Nephron progenitor cell (in vitro differentiated cells): ENCODE measurements at regions not wholly inside any gene's neighbourhood (a gene's known extent, or its start where the extent isn't known, plus 50 kb on each side); places are given as distances from the start of the nearest gene placed in this dataset.
A peak's percentile ranks its signal among the peaks of the same experiment; 100 is the strongest.

ENCODE experiments used
- DNase-seq: peaks from one replicate; pipeline ENCODE4 v3.0.0; 2021
- H3K27ac Mint-ChIP-seq: 2 replicates; pipeline ENCODE4 v1.8.0; 2021; ENCODE audit warnings: mild to moderate bottlenecking, moderate library complexity, mixed read lengths
- H3K27me3 Mint-ChIP-seq: 2 replicates; pipeline ENCODE4 v1.8.0; 2021; ENCODE audit warnings: mild to moderate bottlenecking, low read depth, mixed read lengths; ENCODE audit not compliant: poor library complexity
- H3K36me3 Mint-ChIP-seq: 2 replicates; pipeline ENCODE4 v1.8.0; 2021; ENCODE audit warnings: low read depth, mixed read lengths
- H3K4me1 Mint-ChIP-seq: 2 replicates; pipeline ENCODE4 v1.8.0; 2021; ENCODE audit warnings: mixed read lengths
- H3K4me3 Mint-ChIP-seq: 2 replicates; pipeline ENCODE4 v1.8.0; 2021; ENCODE audit warnings: mild to moderate bottlenecking, moderate library complexity, mixed read lengths
- H3K9me3 Mint-ChIP-seq: 2 replicates; pipeline ENCODE4 v1.8.0; 2021; ENCODE audit warnings: mild to moderate bottlenecking, moderate library complexity, mixed read lengths
- TF ChIP-seq, protein P1 (sequence below): fragments of 200-600 bp; sonication (generic); IDR thresholded peaks from 2 replicates; pipeline ENCODE4 v1.5.0; 2021; ENCODE audit warnings: antibody characterized with exemption

DNA sequence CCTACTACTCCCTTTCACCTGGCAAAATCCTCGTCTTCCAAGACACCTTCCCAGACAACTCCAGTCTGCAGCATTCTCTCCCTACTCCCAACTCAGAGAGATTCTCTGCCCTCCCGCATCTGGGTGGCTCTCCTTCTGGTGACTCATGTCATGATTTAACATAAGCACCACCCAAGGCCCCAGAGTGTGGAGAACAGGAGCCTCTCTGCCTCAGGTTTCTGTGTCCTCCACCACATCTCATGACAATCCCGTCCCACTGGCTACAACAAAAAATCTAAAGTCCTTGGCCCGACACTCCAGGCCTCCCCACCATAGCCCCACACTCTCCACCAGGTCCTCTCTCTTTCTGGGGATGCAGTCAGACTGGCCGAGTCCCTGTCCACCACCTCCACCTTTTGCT lies 197.1 kb downstream of the BCL11A start:
- H3K27ac Mint-ChIP-seq = no peak overlapping the region
- DNase-seq = no peak
- peaks cover 42% of the 10 kb centered on the region for H3K4me1 Mint-ChIP-seq
- peaks cover 1% of the 10 kb centered on the region for H3K27me3 Mint-ChIP-seq
- TF ChIP-seq, protein P1, sequence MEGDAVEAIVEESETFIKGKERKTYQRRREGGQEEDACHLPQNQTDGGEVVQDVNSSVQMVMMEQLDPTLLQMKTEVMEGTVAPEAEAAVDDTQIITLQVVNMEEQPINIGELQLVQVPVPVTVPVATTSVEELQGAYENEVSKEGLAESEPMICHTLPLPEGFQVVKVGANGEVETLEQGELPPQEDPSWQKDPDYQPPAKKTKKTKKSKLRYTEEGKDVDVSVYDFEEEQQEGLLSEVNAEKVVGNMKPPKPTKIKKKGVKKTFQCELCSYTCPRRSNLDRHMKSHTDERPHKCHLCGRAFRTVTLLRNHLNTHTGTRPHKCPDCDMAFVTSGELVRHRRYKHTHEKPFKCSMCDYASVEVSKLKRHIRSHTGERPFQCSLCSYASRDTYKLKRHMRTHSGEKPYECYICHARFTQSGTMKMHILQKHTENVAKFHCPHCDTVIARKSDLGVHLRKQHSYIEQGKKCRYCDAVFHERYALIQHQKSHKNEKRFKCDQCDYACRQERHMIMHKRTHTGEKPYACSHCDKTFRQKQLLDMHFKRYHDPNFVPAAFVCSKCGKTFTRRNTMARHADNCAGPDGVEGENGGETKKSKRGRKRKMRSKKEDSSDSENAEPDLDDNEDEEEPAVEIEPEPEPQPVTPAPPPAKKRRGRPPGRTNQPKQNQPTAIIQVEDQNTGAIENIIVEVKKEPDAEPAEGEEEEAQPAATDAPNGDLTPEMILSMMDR = no peak
- no peaks in the 10 kb centered on the region for H3K36me3 Mint-ChIP-seq
- peaks cover 4% of the 10 kb centered on the region for H3K9me3 Mint-ChIP-seq
- no peak overlapping the region for H3K4me3 Mint-ChIP-seq

DNA sequence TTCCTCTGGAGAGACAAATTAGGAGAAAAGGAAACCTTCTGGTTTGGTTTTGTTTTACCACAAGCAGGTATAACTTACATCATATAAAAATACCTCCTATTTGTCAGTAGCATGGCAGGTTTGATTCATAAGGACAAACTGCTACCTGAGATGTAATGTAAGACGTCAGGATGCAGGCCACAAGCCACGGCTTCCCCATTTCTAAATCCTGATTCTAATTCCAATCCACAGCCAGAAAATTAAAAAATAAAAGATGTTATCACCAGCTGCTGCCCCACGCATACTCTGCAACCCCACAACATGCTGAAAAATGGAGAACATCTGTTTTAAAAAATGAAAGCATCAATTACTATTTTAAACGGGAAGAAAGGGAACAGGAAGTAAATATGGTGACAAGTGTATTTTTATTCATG lies 197.6 kb downstream of the BCL11A start:
- TF ChIP-seq, protein P1 = no peak
- no peak for DNase-seq
- no peaks in the 10 kb centered on the region for H3K36me3 Mint-ChIP-seq
- H3K27ac Mint-ChIP-seq = no peak overlapping the region
- H3K4me3 Mint-ChIP-seq = no peak overlapping the region
- H3K4me1 Mint-ChIP-seq = peaks cover 42% of the 10 kb centered on the region
- no peaks in the 10 kb centered on the region for H3K27me3 Mint-ChIP-seq
- peaks cover 4% of the 10 kb centered on the region for H3K9me3 Mint-ChIP-seq

DNA sequence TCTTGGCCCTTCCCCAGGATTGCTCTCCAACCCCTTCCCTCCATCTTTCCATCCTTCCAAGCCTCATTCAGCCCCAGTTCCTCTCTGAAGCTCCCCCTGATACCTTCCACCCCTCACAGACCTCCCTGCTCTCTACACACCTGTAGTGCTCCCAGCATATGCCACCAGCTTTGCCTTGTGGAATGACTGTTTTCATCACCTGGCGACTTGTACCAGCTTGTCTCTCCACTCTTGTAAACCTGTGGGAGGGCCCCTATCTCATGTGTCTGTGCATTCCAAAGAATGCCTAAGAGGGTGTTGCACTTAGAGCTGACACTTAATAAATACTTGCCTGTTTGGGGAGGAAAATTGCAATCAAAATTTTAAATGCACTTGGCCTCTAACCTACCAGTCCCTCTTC lies 198.7 kb downstream of the BCL11A start:
- peaks cover 42% of the 10 kb centered on the region for H3K4me1 Mint-ChIP-seq
- H3K4me3 Mint-ChIP-seq = no peak overlapping the region
- no peaks in the 10 kb centered on the region for H3K36me3 Mint-ChIP-seq
- H3K27ac Mint-ChIP-seq = peak overlapping the region; percentile 82
- DNase-seq = no peak
- H3K9me3 Mint-ChIP-seq = no peaks in the 10 kb centered on the region
- peaks cover 11% of the 10 kb centered on the region for H3K27me3 Mint-ChIP-seq
- TF ChIP-seq, protein P1 = no peak

DNA sequence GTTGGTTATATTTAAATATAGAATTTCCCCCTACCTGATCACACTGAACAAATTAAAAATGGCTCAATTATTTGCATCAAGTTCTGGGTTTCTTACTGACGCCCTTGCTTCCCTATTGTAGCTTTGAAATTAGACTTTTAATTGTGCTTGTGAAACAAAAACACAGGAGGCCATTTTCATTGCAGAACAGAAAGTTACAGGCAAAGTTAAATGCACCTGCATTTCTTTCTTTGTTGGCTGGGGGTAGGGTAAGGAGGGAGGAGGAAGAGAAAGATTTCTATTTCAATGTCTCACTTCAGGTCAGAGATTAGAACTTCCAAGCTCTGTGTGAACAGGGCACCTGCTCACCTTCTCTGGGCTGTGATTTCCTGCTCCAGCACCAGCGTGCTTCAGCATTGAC lies 199.6 kb downstream of the BCL11A start:
- DNase-seq = no peak
- Mint-ChIP-seq H3K27ac (no peak overlapping the region), H3K36me3 (no peaks in the 10 kb centered on the region), H3K9me3 (no peaks in the 10 kb centered on the region), H3K4me3 (peak overlapping the region; percentile 9), H3K27me3 (peaks cover 11% of the 10 kb centered on the region), H3K4me1 (peaks cover 35% of the 10 kb centered on the region)
- TF ChIP-seq, protein P1 = no peak

DNA sequence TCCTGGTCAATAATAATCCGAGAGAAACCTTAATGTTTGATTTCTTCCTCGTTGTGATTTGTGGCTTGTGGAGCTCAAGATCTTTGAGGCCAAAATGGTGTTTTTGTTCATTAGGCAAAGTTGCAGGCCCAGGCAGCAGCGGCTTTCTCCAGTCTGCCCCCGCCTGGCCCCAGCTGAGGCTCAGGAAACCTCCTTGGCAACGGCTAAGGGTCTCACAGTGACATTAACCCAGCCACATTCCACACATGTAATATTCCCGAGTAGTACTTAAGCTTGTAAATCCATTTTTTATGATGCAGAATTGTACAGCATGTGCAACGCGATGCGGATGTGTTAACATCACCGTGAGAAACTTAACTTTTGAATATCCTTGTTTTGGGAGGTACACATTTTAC lies 200.1 kb downstream of the BCL11A start:
- peaks cover 11% of the 10 kb centered on the region for H3K27me3 Mint-ChIP-seq
- peak; percentile 43 for DNase-seq
- peaks cover 30% of the 10 kb centered on the region for H3K4me1 Mint-ChIP-seq
- no peaks in the 10 kb centered on the region for H3K9me3 Mint-ChIP-seq
- no peaks in the 10 kb centered on the region for H3K36me3 Mint-ChIP-seq
- TF ChIP-seq, protein P1 = no peak
- H3K27ac Mint-ChIP-seq = peak overlapping the region; percentile 74
- peak overlapping the region; percentile 5 for H3K4me3 Mint-ChIP-seq

DNA sequence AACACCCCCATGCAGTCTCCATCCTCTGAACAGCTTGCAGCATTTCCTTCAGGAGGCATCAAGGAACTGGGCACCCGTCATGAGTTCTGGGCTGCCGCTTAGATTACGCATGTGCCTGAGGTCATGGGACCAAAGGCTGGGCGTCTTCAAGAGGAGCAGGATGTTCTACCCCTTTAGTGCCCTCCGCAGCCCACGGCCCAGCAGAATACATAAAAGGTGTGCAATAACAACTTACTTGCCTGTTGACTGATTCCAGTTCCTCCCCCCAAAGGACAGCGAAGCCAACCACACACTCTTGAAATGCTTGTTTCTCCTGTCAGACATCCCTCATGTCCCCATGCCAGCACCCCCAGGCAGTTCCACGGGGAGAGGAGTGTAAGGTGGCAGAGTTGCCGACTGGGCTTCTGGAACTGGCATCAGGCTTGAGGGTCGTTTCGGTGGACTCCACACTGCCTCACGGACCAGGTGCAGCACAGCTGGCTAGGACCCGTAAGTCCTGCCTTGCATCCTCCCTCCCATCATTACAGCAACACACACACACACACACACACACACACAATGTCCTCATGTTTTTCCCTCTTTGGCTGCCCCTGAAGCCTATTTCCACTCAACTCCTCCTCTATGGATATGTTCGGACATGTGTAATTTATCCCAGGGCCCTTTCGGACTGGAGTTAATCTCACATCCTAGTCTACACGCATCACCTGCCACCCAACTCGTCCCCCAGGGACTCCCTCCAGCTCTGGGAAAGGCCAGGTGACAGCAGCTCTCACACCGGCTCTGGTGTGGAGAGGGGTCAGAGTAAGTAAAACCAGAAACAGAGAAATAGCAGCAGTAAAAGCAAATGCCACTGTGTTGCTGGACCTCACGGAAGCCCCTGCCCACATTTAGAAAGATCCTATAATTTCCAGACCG lies 200.7 kb downstream of the BCL11A start:
- Mint-ChIP-seq H3K27me3 (peaks cover 11% of the 10 kb centered on the region), H3K36me3 (no peaks in the 10 kb centered on the region), H3K27ac (peak overlapping the region; percentile 74), H3K4me3 (peak overlapping the region; percentile 5), H3K9me3 (no peaks in the 10 kb centered on the region), H3K4me1 (peaks cover 28% of the 10 kb centered on the region)
- DNase-seq = no peak
- TF ChIP-seq, protein P1 = no peak
